WTC11 (cell line): ENCODE measurements at regions not wholly inside any gene's neighbourhood (a gene's known extent, or its start where the extent isn't known, plus 50 kb on each side); places are given as distances from the start of the nearest gene placed in this dataset.

ENCODE experiments used
- ATAC-seq: fragments of 200-7000 bp; cut with Tn5 transposase; 2 replicates; pipeline ENCODE4 v1.10.0; 2021; ENCODE audit warnings: mild to moderate bottlenecking, moderate library complexity
- CTCF ChIA-PET: fragments of 300-600 bp; sonication (Branson Sonifier 250); formaldehyde crosslinking; loops from one replicate; lab custom pipeline; 2021; ENCODE audit warnings: antibody characterized with exemption; lab: Charles Lee
- POLR2A ChIA-PET: fragments of 350-600 bp; sonication (Branson Sonifier 250); formaldehyde crosslinking; loops from one replicate; lab custom pipeline; 2021; ENCODE audit warnings: antibody characterized with exemption; lab: Charles Lee
- DNase-seq: peaks from one replicate; pipeline ENCODE4 v3.0.0; 2021; ENCODE audit warnings: low spot score
- H3K27ac Mint-ChIP-seq: 2 replicates; pipeline ENCODE4 v1.8.0; 2021; ENCODE audit warnings: mixed read lengths
- H3K27me3 Mint-ChIP-seq: 2 replicates; pipeline ENCODE4 v1.8.0; 2021; ENCODE audit warnings: low read depth, mild to moderate bottlenecking, moderate library complexity, mixed read lengths
- H3K36me3 Mint-ChIP-seq: 2 replicates; pipeline ENCODE4 v1.8.0; 2021; ENCODE audit warnings: mixed read lengths
- H3K4me1 Mint-ChIP-seq: 2 replicates; pipeline ENCODE4 v1.8.0; 2022; ENCODE audit warnings: mixed read lengths
- H3K4me3 Mint-ChIP-seq: 2 replicates; pipeline ENCODE4 v1.8.0; 2021; ENCODE audit warnings: mild to moderate bottlenecking, moderate library complexity, mixed read lengths
- H3K9me3 Mint-ChIP-seq: 2 replicates; pipeline ENCODE4 v1.8.0; 2021; ENCODE audit warnings: mixed read lengths
- CREB1 ChIP-seq: sonication (generic); formaldehyde crosslinking; IDR thresholded peaks from 2 replicates; pipeline ENCODE4 v1.8.0; 2023; ENCODE audit warnings: mild to moderate bottlenecking, missing genetic modification reagents
- ESRRA ChIP-seq: sonication (generic); formaldehyde crosslinking; IDR thresholded peaks from 2 replicates; pipeline ENCODE4 v1.8.1; 2022; ENCODE audit warnings: mild to moderate bottlenecking, missing genetic modification reagents, borderline replicate concordance
- KAT7 ChIP-seq: sonication (generic); formaldehyde crosslinking; IDR thresholded peaks from 2 replicates; pipeline ENCODE4 v1.8.1; 2023; ENCODE audit warnings: missing genetic modification reagents, mild to moderate bottlenecking, borderline replicate concordance
- NFE2L1 ChIP-seq: sonication (generic); formaldehyde crosslinking; IDR thresholded peaks from 2 replicates; pipeline ENCODE4 v1.8.1; 2023; ENCODE audit warnings: missing genetic modification reagents
- NR1H2 ChIP-seq: sonication (generic); formaldehyde crosslinking; IDR thresholded peaks from 2 replicates; pipeline ENCODE4 v1.9.0; 2021; ENCODE audit warnings: mild to moderate bottlenecking, moderate library complexity, missing genetic modification reagents
- NR2C2 ChIP-seq: sonication (generic); formaldehyde crosslinking; IDR thresholded peaks from 2 replicates; pipeline ENCODE4 v1.8.0; 2022; ENCODE audit warnings: mild to moderate bottlenecking, missing genetic modification reagents
- PRRX2 ChIP-seq: fragments of 250-450 bp; sonication (Bioruptor Pico); IDR thresholded peaks from 2 replicates; pipeline ENCODE4 v1.8.0; 2021; ENCODE audit warnings: mild to moderate bottlenecking
- SMAD3 ChIP-seq: sonication (generic); formaldehyde crosslinking; IDR thresholded peaks from 2 replicates; pipeline ENCODE4 v1.8.0; 2022; ENCODE audit warnings: missing genetic modification reagents, mild to moderate bottlenecking, borderline replicate concordance
- SP1 ChIP-seq: sonication (generic); formaldehyde crosslinking; conservative IDR thresholded peaks from 2 replicates; pipeline ENCODE4 v1.8.1; 2022; ENCODE audit warnings: missing genetic modification reagents
- TP53 ChIP-seq: sonication (generic); formaldehyde crosslinking; IDR thresholded peaks from 2 replicates; pipeline ENCODE4 v1.8.1; 2023; ENCODE audit warnings: mild to moderate bottlenecking, missing genetic modification reagents
- ZNF121 ChIP-seq: sonication (generic); formaldehyde crosslinking; IDR thresholded peaks from 2 replicates; pipeline ENCODE4 v1.8.0; 2023; ENCODE audit warnings: missing genetic modification reagents
- ZNF138 ChIP-seq: sonication (generic); formaldehyde crosslinking; conservative IDR thresholded peaks from 2 replicates; pipeline ENCODE4 v1.8.1; 2022; ENCODE audit warnings: mild to moderate bottlenecking, moderate library complexity, missing genetic modification reagents
- ZNF219 ChIP-seq: sonication (generic); formaldehyde crosslinking; IDR thresholded peaks from 2 replicates; pipeline ENCODE4 v1.8.0; 2023; ENCODE audit warnings: missing genetic modification reagents, mild to moderate bottlenecking, borderline replicate concordance
- TF ChIP-seq, protein P1 (sequence below): sonication (generic); formaldehyde crosslinking; IDR thresholded peaks from 2 replicates; pipeline ENCODE4 v1.8.1; 2023; ENCODE audit warnings: mild to moderate bottlenecking, missing genetic modification reagents, borderline replicate concordance
- TF ChIP-seq, protein P2 (sequence below): sonication (generic); formaldehyde crosslinking; IDR thresholded peaks from 2 replicates; pipeline ENCODE4 v1.8.1; 2022; ENCODE audit warnings: low read depth, mild to moderate bottlenecking, moderate library complexity, missing genetic modification reagents, borderline replicate concordance
- TF ChIP-seq, protein P3 (sequence below): fragments of 200-600 bp; IDR thresholded peaks from 2 replicates; pipeline ENCODE4 v1.8.0; 2022; ENCODE audit warnings: antibody characterized with exemption
- TF ChIP-seq, protein P4 (sequence below): sonication (generic); formaldehyde crosslinking; IDR thresholded peaks from 2 replicates; pipeline ENCODE4 v1.8.1; 2023; ENCODE audit warnings: mild to moderate bottlenecking, missing genetic modification reagents, moderate library complexity
- TF ChIP-seq, protein P5 (sequence below): sonication (generic); formaldehyde crosslinking; IDR thresholded peaks from 2 replicates; pipeline ENCODE4 v1.8.0; 2022; ENCODE audit warnings: mild to moderate bottlenecking, missing genetic modification reagents
- TF ChIP-seq, protein P6 (sequence below): sonication (generic); formaldehyde crosslinking; IDR thresholded peaks from 2 replicates; pipeline ENCODE4 v1.8.1; 2022; ENCODE audit warnings: missing genetic modification reagents, borderline replicate concordance
- TF ChIP-seq, protein P7 (sequence below): sonication (generic); formaldehyde crosslinking; IDR thresholded peaks from 2 replicates; pipeline ENCODE4 v1.8.1; 2023; ENCODE audit warnings: mild to moderate bottlenecking, missing genetic modification reagents

DNA sequence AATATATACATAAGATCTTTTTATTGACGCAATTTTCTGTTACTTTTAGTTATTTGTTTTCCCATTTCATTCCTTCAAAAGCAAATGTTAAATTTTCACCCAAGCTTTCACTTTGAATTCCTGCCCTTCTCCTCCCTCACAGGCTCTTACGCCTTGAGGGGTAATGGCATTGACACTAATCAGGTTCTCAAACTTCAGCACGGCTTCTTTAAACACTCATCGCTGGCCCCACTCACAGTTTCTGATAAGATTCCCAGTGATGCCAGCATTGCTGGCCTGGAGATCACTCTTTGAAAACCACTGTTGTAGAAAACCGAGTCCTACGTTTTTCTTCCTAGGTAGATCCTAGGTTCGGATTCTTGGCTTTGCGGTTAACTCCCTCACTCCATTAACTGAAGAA lies 105.6 kb upstream of the EPB41L3 start (continued):
- TF ChIP-seq, protein P1, sequence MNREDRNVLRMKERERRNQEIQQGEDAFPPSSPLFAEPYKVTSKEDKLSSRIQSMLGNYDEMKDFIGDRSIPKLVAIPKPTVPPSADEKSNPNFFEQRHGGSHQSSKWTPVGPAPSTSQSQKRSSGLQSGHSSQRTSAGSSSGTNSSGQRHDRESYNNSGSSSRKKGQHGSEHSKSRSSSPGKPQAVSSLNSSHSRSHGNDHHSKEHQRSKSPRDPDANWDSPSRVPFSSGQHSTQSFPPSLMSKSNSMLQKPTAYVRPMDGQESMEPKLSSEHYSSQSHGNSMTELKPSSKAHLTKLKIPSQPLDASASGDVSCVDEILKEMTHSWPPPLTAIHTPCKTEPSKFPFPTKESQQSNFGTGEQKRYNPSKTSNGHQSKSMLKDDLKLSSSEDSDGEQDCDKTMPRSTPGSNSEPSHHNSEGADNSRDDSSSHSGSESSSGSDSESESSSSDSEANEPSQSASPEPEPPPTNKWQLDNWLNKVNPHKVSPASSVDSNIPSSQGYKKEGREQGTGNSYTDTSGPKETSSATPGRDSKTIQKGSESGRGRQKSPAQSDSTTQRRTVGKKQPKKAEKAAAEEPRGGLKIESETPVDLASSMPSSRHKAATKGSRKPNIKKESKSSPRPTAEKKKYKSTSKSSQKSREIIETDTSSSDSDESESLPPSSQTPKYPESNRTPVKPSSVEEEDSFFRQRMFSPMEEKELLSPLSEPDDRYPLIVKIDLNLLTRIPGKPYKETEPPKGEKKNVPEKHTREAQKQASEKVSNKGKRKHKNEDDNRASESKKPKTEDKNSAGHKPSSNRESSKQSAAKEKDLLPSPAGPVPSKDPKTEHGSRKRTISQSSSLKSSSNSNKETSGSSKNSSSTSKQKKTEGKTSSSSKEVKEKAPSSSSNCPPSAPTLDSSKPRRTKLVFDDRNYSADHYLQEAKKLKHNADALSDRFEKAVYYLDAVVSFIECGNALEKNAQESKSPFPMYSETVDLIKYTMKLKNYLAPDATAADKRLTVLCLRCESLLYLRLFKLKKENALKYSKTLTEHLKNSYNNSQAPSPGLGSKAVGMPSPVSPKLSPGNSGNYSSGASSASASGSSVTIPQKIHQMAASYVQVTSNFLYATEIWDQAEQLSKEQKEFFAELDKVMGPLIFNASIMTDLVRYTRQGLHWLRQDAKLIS = no peak
- TF ChIP-seq, protein P2, sequence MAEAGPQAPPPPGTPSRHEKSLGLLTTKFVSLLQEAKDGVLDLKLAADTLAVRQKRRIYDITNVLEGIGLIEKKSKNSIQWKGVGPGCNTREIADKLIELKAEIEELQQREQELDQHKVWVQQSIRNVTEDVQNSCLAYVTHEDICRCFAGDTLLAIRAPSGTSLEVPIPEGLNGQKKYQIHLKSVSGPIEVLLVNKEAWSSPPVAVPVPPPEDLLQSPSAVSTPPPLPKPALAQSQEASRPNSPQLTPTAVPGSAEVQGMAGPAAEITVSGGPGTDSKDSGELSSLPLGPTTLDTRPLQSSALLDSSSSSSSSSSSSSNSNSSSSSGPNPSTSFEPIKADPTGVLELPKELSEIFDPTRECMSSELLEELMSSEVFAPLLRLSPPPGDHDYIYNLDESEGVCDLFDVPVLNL (CRISPR knock-in tag) = no peak
- TF ChIP-seq, protein P3, sequence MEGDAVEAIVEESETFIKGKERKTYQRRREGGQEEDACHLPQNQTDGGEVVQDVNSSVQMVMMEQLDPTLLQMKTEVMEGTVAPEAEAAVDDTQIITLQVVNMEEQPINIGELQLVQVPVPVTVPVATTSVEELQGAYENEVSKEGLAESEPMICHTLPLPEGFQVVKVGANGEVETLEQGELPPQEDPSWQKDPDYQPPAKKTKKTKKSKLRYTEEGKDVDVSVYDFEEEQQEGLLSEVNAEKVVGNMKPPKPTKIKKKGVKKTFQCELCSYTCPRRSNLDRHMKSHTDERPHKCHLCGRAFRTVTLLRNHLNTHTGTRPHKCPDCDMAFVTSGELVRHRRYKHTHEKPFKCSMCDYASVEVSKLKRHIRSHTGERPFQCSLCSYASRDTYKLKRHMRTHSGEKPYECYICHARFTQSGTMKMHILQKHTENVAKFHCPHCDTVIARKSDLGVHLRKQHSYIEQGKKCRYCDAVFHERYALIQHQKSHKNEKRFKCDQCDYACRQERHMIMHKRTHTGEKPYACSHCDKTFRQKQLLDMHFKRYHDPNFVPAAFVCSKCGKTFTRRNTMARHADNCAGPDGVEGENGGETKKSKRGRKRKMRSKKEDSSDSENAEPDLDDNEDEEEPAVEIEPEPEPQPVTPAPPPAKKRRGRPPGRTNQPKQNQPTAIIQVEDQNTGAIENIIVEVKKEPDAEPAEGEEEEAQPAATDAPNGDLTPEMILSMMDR = no peak
- no peak for TF ChIP-seq KAT7 (CRISPR knock-in tag)
- no peak for TF ChIP-seq NR1H2 (CRISPR knock-in tag)
- TF ChIP-seq CREB1 (CRISPR knock-in tag) = no peak
- TF ChIP-seq NR2C2 (CRISPR knock-in tag) = no peak
- no peak for TF ChIP-seq TP53 (CRISPR knock-in tag)
- TF ChIP-seq, protein P4, sequence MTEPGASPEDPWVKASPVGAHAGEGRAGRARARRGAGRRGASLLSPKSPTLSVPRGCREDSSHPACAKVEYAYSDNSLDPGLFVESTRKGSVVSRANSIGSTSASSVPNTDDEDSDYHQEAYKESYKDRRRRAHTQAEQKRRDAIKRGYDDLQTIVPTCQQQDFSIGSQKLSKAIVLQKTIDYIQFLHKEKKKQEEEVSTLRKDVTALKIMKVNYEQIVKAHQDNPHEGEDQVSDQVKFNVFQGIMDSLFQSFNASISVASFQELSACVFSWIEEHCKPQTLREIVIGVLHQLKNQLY (CRISPR knock-in tag) = no peak
- TF ChIP-seq SMAD3 (CRISPR knock-in tag) = no peak
- TF ChIP-seq, protein P5, sequence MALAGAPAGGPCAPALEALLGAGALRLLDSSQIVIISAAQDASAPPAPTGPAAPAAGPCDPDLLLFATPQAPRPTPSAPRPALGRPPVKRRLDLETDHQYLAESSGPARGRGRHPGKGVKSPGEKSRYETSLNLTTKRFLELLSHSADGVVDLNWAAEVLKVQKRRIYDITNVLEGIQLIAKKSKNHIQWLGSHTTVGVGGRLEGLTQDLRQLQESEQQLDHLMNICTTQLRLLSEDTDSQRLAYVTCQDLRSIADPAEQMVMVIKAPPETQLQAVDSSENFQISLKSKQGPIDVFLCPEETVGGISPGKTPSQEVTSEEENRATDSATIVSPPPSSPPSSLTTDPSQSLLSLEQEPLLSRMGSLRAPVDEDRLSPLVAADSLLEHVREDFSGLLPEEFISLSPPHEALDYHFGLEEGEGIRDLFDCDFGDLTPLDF (CRISPR knock-in tag) = no peak
- TF ChIP-seq ZNF138 (CRISPR knock-in tag) = no peak

DNA sequence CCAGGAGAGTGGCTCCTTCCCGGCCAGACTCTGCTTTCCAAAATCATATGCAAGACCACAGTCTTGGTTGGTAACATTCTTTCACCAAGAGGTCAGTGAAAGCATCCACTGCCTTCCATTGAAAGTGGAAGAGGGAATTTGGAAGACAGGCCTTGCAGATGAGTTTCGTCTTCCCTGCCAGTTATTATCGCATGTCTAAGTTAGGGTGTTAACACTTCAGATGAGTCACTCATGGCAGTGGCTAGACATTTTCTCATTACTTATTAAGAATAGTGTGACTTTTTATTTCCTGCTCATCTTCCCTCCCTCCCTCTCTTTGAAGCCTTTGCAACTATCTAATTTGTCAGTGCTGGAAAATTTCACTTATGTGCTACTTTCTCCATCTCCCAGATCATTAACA lies 102.9 kb upstream of the EPB41L3 start:
- H3K4me1 Mint-ChIP-seq = peaks cover 29% of the 10 kb centered on the region
- no peak for DNase-seq
- ChIA-PET POLR2A (no interaction called here), CTCF (no interaction called here)
- H3K27me3 Mint-ChIP-seq = no peaks in the 10 kb centered on the region
- no peak overlapping the region for H3K27ac Mint-ChIP-seq
- H3K36me3 Mint-ChIP-seq = no peaks in the 10 kb centered on the region
- H3K4me3 Mint-ChIP-seq = no peak overlapping the region
- H3K9me3 Mint-ChIP-seq = no peaks in the 10 kb centered on the region
- no peak for ATAC-seq
- TF ChIP-seq, protein P6, sequence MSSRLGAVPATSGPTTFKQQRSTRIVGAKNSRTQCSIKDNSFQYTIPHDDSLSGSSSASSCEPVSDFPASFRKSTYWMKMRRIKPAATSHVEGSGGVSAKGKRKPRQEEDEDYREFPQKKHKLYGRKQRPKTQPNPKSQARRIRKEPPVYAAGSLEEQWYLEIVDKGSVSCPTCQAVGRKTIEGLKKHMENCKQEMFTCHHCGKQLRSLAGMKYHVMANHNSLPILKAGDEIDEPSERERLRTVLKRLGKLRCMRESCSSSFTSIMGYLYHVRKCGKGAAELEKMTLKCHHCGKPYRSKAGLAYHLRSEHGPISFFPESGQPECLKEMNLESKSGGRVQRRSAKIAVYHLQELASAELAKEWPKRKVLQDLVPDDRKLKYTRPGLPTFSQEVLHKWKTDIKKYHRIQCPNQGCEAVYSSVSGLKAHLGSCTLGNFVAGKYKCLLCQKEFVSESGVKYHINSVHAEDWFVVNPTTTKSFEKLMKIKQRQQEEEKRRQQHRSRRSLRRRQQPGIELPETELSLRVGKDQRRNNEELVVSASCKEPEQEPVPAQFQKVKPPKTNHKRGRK (CRISPR knock-in tag) = no peak
- TF ChIP-seq ESRRA (no peak), ZNF121 (CRISPR knock-in tag) (no peak), SP1 (CRISPR knock-in tag) (no peak), NR1H2 (CRISPR knock-in tag) (no peak), NFE2L1 (no peak), PRRX2 (CRISPR knock-in tag) (no peak), ZNF219 (CRISPR knock-in tag) (no peak)
- TF ChIP-seq, protein P7, sequence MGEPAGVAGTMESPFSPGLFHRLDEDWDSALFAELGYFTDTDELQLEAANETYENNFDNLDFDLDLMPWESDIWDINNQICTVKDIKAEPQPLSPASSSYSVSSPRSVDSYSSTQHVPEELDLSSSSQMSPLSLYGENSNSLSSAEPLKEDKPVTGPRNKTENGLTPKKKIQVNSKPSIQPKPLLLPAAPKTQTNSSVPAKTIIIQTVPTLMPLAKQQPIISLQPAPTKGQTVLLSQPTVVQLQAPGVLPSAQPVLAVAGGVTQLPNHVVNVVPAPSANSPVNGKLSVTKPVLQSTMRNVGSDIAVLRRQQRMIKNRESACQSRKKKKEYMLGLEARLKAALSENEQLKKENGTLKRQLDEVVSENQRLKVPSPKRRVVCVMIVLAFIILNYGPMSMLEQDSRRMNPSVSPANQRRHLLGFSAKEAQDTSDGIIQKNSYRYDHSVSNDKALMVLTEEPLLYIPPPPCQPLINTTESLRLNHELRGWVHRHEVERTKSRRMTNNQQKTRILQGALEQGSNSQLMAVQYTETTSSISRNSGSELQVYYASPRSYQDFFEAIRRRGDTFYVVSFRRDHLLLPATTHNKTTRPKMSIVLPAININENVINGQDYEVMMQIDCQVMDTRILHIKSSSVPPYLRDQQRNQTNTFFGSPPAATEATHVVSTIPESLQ (CRISPR knock-in tag) = no peak
- TF ChIP-seq, protein P3 = no peak
